ENCODE measurements at regions not wholly inside any gene's neighbourhood (a gene's known extent, or its start where the extent isn't known, plus 50 kb on each side); places are given as distances from the start of the nearest gene placed in this dataset.

DNA sequence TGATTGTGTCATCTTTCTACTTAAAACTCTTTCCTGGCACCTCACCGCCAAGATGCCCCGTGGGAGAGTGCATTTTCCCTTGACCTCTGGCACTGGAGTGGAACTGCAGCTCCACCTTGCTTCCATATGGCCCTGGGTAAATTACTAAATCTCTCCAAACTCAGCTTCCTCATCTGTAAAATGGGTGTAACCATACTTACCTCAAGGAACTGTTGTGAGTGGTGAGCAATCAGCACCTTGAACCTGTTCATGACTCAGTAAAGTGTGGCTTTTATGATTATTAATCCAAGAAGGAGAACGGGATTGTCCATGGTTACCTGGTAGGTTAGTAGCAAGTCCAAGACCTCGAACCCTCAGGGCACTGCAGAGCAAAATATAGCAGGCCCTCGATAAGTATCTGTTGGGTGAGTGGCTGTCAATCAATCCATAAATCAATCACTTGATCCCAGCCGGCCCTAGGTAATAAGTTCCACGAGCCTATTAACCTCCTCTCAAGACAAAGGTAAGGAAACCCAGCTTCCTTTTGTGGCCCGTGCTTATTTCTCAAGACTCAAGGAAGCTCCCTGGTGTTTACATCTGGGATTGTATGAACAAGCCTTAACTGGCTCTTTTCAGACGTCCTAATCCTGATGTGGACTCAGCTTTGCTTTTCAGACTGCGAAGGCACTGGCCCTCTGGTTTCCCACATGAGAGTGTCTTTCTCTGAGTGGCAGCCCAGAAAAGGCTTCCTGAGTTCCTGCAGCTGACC lies 114.0 kb upstream of the GJB5 start:
- DNase-seq (ENCODE audit: insufficient read length, low spot score) = no peak
- FAIRE-seq = no peak
- TF ChIP-seq POLR2A (IDR thresholded peaks at IDR 0.05; ENCODE audit: low read depth, low read length) = no peak
- TF ChIP-seq PAX5 (IDR thresholded peaks at IDR 0.05; ENCODE audit: insufficient read depth, low read length, severe bottlenecking) = no peak
- TF ChIP-seq TAF1 (IDR thresholded peaks at IDR 0.05; ENCODE audit: low read depth, low read length) = no peak
- no peak for TF ChIP-seq POLR2AphosphoS5 (IDR thresholded peaks at IDR 0.05; ENCODE audit: low read depth, low read length)
- no peak for TF ChIP-seq POU2F2 (IDR thresholded peaks at IDR 0.05; ENCODE audit: low read depth, low read length)
- TF ChIP-seq SPI1 (IDR thresholded peaks at IDR 0.05; ENCODE audit: low read depth, low read length) = no peak

DNA sequence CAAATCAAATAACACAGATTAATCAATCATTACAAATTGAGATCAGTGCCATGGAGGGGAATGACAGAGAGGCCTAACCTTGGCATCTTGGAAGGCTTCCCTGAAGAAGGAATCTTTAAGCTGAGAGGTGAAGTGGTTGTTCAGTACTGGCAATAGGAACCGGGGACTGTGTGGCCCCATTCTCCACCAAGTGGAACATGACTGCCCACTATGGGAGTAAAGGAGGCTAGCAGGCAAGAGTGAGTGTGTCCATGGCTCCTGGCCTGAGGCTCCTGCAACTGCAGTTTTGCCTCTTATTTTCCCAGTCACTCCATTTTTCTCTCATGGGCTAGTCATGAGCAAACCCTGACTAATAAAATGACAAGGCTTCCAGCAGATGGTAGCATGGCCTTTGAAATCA lies 112.2 kb upstream of the GJB5 start:
- no peak for TF ChIP-seq SPI1 (IDR thresholded peaks at IDR 0.05; ENCODE audit: low read depth, low read length)
- TF ChIP-seq TAF1 (IDR thresholded peaks at IDR 0.05; ENCODE audit: low read depth, low read length) = no peak
- TF ChIP-seq POU2F2 (IDR thresholded peaks at IDR 0.05; ENCODE audit: low read depth, low read length) = no peak
- TF ChIP-seq POLR2A (IDR thresholded peaks at IDR 0.05; ENCODE audit: low read depth, low read length) = no peak
- TF ChIP-seq PAX5 (IDR thresholded peaks at IDR 0.05; ENCODE audit: insufficient read depth, low read length, severe bottlenecking) = no peak
- no peak for TF ChIP-seq POLR2AphosphoS5 (IDR thresholded peaks at IDR 0.05; ENCODE audit: low read depth, low read length)
- FAIRE-seq = no peak
- no peak for DNase-seq (ENCODE audit: insufficient read length, low spot score)

- FAIRE-seq (no peak), DNase-seq (ENCODE audit: insufficient read length, low spot score) (no peak)
- TF ChIP-seq SPI1 (IDR thresholded peaks at IDR 0.05; ENCODE audit: low read depth, low read length) (no peak), POLR2AphosphoS5 (IDR thresholded peaks at IDR 0.05; ENCODE audit: low read depth, low read length) (no peak), PAX5 (IDR thresholded peaks at IDR 0.05; ENCODE audit: insufficient read depth, low read length, severe bottlenecking) (no peak), POU2F2 (IDR thresholded peaks at IDR 0.05; ENCODE audit: low read depth, low read length) (no peak), TAF1 (IDR thresholded peaks at IDR 0.05; ENCODE audit: low read depth, low read length) (no peak), POLR2A (IDR thresholded peaks at IDR 0.05; ENCODE audit: low read depth, low read length) (no peak)
These were observed 109.6 kb upstream of the GJB5 start for GRCh38 chr1:34645109-34645688.

DNA sequence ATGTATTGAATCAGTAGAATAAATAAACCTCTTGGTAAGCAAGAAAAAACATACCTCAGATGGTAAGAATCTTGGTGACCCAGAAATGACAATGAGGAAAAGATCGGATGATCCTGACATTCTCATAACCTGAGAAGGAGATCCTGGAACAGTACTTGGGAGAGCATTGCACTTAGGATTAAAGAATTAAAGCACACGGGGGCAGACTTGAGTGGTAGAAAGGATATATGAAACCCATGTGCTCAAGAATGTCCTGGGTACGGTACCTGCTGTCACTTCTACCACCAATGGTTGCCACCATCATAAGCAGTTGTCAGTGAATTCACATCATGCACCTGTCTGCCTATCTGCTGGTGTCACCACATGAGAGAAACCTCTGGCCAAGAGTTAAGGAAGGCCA lies 108.9 kb upstream of the GJB5 start:
- FAIRE-seq (no peak), DNase-seq (ENCODE audit: insufficient read length, low spot score) (no peak)
- TF ChIP-seq POLR2A (IDR thresholded peaks at IDR 0.05; ENCODE audit: low read depth, low read length) (no peak), POU2F2 (IDR thresholded peaks at IDR 0.05; ENCODE audit: low read depth, low read length) (no peak), POLR2AphosphoS5 (IDR thresholded peaks at IDR 0.05; ENCODE audit: low read depth, low read length) (no peak), PAX5 (IDR thresholded peaks at IDR 0.05; ENCODE audit: insufficient read depth, low read length, severe bottlenecking) (no peak), SPI1 (IDR thresholded peaks at IDR 0.05; ENCODE audit: low read depth, low read length) (no peak), TAF1 (IDR thresholded peaks at IDR 0.05; ENCODE audit: low read depth, low read length) (no peak)

GRCh38 chr1:34648501-34648900 lies 106.3 kb upstream of the GJB5 start:
- DNase-seq (ENCODE audit: insufficient read length, low spot score) = no peak
- no peak for FAIRE-seq
- no peak for TF ChIP-seq POU2F2 (IDR thresholded peaks at IDR 0.05; ENCODE audit: low read depth, low read length)
- no peak for TF ChIP-seq SPI1 (IDR thresholded peaks at IDR 0.05; ENCODE audit: low read depth, low read length)
- no peak for TF ChIP-seq POLR2AphosphoS5 (IDR thresholded peaks at IDR 0.05; ENCODE audit: low read depth, low read length)
- no peak for TF ChIP-seq PAX5 (IDR thresholded peaks at IDR 0.05; ENCODE audit: insufficient read depth, low read length, severe bottlenecking)
- TF ChIP-seq POLR2A (IDR thresholded peaks at IDR 0.05; ENCODE audit: low read depth, low read length) = no peak
- no peak for TF ChIP-seq TAF1 (IDR thresholded peaks at IDR 0.05; ENCODE audit: low read depth, low read length)

GRCh38 chr1:34650090-34650489 lies 104.8 kb upstream of the GJB5 start:
- FAIRE-seq = no peak
- TF ChIP-seq TAF1 (IDR thresholded peaks at IDR 0.05; ENCODE audit: low read depth, low read length) (no peak), PAX5 (IDR thresholded peaks at IDR 0.05; ENCODE audit: insufficient read depth, low read length, severe bottlenecking) (no peak), POLR2A (IDR thresholded peaks at IDR 0.05; ENCODE audit: low read depth, low read length) (no peak), POU2F2 (IDR thresholded peaks at IDR 0.05; ENCODE audit: low read depth, low read length) (no peak), POLR2AphosphoS5 (IDR thresholded peaks at IDR 0.05; ENCODE audit: low read depth, low read length) (no peak), SPI1 (IDR thresholded peaks at IDR 0.05; ENCODE audit: low read depth, low read length) (no peak)
- no peak for DNase-seq (ENCODE audit: insufficient read length, low spot score)

DNA sequence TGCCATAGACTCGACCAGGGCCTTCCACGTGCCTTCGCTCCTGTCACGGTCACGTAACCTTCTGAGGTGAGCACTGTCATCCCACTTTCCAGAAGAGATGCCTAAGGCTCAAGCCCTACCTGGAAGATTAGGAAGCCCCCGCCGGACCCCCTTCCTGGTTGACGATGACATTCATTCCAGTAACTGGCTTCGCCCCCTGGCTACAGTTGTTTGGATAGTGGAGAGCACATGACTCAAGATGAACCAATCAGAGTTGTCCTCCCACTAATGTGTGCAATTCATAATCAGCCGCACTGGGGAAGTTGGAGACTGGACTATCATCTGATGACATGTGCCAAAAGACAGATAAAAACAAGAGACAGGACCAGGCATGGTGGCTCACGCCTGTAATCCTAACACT lies 104.0 kb upstream of the GJB5 start:
- TF ChIP-seq POU2F2 (IDR thresholded peaks at IDR 0.05; ENCODE audit: low read depth, low read length) (no peak), PAX5 (IDR thresholded peaks at IDR 0.05; ENCODE audit: insufficient read depth, low read length, severe bottlenecking) (no peak), POLR2A (IDR thresholded peaks at IDR 0.05; ENCODE audit: low read depth, low read length) (no peak), TAF1 (IDR thresholded peaks at IDR 0.05; ENCODE audit: low read depth, low read length) (no peak), POLR2AphosphoS5 (IDR thresholded peaks at IDR 0.05; ENCODE audit: low read depth, low read length) (no peak), SPI1 (IDR thresholded peaks at IDR 0.05; ENCODE audit: low read depth, low read length) (no peak)
- FAIRE-seq (no peak), DNase-seq (ENCODE audit: insufficient read length, low spot score) (no peak)

DNA sequence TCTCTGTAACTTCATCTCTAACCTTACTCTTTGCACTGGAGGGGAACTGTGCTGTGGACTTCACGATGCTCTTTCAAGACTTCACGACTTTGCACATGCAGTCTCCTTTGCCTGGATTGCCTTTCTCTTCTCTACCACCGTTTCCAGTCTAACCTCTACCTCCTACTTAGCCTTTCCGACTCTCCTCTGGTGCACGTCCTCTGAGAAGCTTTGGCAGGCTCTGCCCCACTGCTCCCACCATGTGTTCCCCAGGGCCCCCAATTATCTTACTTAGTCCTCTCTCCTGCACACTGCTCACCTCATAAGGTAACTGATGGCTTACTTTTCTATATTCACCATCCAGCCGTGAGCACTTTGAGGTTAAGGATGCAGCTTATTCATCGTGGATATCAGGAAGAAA lies 101.7 kb upstream of the GJB5 start:
- FAIRE-seq = no peak
- TF ChIP-seq PAX5 (IDR thresholded peaks at IDR 0.05; ENCODE audit: insufficient read depth, low read length, severe bottlenecking) = no peak
- no peak for TF ChIP-seq POLR2AphosphoS5 (IDR thresholded peaks at IDR 0.05; ENCODE audit: low read depth, low read length)
- TF ChIP-seq POU2F2 (IDR thresholded peaks at IDR 0.05; ENCODE audit: low read depth, low read length) = no peak
- TF ChIP-seq POLR2A (IDR thresholded peaks at IDR 0.05; ENCODE audit: low read depth, low read length) = no peak
- TF ChIP-seq TAF1 (IDR thresholded peaks at IDR 0.05; ENCODE audit: low read depth, low read length) = no peak
- TF ChIP-seq SPI1 (IDR thresholded peaks at IDR 0.05; ENCODE audit: low read depth, low read length) = no peak

DNA sequence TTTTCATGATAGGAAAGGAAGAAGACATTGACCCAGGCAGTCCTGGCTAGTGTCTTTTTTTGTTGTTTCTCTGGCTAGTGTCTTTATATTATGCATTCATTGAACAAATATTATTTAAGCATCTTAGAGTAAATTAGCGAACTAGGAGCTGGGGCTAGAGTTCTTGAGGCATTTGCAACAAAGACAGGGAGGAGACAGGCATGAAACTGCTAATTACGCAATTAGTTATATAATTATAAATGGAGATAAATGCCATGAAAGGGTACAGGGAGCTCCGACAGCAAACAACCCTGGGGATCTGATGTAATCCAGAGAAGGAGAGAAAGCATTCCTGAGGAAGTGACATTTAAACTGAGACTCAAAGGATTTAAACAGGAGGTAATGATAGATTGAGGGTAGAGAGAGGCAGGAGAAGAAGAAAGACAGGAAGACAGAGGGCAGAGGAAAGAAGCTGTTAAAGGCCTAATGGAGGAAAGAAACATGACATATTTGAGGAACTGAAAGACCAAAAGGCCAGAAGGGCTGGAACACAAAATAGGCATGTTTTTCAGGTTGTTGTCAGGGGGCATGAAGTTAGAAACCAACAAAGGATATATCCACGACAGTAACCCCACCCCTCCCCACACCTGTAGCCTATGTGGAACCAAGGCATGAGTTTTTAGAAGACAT lies 99.5 kb upstream of the GJB5 start:
- DNase-seq (ENCODE audit: insufficient read length, low spot score) (no peak), FAIRE-seq (no peak)
- TF ChIP-seq POLR2AphosphoS5 (IDR thresholded peaks at IDR 0.05; ENCODE audit: low read depth, low read length) (no peak), SPI1 (IDR thresholded peaks at IDR 0.05; ENCODE audit: low read depth, low read length) (peak; percentile 84)

More for the DNA sequence above, 101.7 kb upstream of the GJB5 start:
- DNase-seq (ENCODE audit: insufficient read length, low spot score) = no peak

Measured in GM12891 (cell line).